Activated CD8-positive, alpha-beta T cell treated with anti-CD3 and anti-CD28 coated beads, Interleukin-2, amount 10 ng/mL, durations not matched to agents 7 days and 5 days (primary cell): ENCODE measurements at regions not wholly inside any gene's neighbourhood (a gene's known extent, or its start where the extent isn't known, plus 50 kb on each side); places are given as distances from the start of the nearest gene placed in this dataset.
"Not testable (repeated sequence)": the region's sequence is repeated elsewhere in the genome, so short reads cannot be mapped to it uniquely, and the experiment has no call there.

Experiments used
- ATAC-seq: fragments of 150-1000 bp; cut with Tn5 transposase; one replicate; pipeline ENCODE4 v1.10.0; 2021; ENCODE audit warnings: moderate library complexity
- CTCF ChIA-PET: fragments of 350-600 bp; sonication (Branson Sonifier 250); formaldehyde crosslinking; loops from one replicate; lab custom pipeline; 2021; ENCODE audit warnings: antibody characterized with exemption; lab: Charles Lee
- POLR2A ChIA-PET: fragments of 350-600 bp; sonication (Branson Sonifier 250); formaldehyde crosslinking; loops from one replicate; lab custom pipeline; 2021; ENCODE audit warnings: antibody characterized with exemption; lab: Charles Lee
- DNase-seq: peaks from one replicate; pipeline ENCODE4 v3.0.0-alpha.2; 2020
- H3K27ac Mint-ChIP-seq: one replicate; pipeline ENCODE4 v1.8.0; 2021; ENCODE audit warnings: mild to moderate bottlenecking, mixed read lengths
- H3K27me3 Mint-ChIP-seq: one replicate; pipeline ENCODE4 v1.8.0; 2021; ENCODE audit warnings: low read depth, mixed read lengths
- H3K36me3 Mint-ChIP-seq: one replicate; pipeline ENCODE4 v1.8.0; 2021; ENCODE audit warnings: low read depth, mixed read lengths
- H3K4me1 Mint-ChIP-seq: one replicate; pipeline ENCODE4 v1.8.0; 2021; ENCODE audit warnings: low read depth, mixed read lengths
- H3K4me3 Mint-ChIP-seq: one replicate; pipeline ENCODE4 v1.8.0; 2021; ENCODE audit warnings: mild to moderate bottlenecking, mixed read lengths
- H3K9me3 Mint-ChIP-seq: one replicate; pipeline ENCODE4 v1.8.0; 2022; ENCODE audit warnings: mixed read lengths; ENCODE audit not compliant: insufficient read depth

GRCh38 chr4:1544435-1544834 lies 138.2 kb upstream of the NKX1-1 start:
- H3K9me3 Mint-ChIP-seq, H3K4me3 Mint-ChIP-seq, H3K36me3 Mint-ChIP-seq, CTCF ChIA-PET, POLR2A ChIA-PET, H3K4me1 Mint-ChIP-seq, DNase-seq, H3K27me3 Mint-ChIP-seq, ATAC-seq, H3K27ac Mint-ChIP-seq: not testable (repeated sequence)

GRCh38 chr4:1543976-1544375 lies 137.7 kb upstream of the NKX1-1 start:
- Mint-ChIP-seq H3K27me3 (no peaks in the 10 kb centered on the region), H3K36me3 (no peaks in the 10 kb centered on the region), H3K9me3 (no peaks in the 10 kb centered on the region), H3K4me3 (no peak overlapping the region), H3K27ac (no peak overlapping the region), H3K4me1 (peaks cover 4% of the 10 kb centered on the region)
- ChIA-PET CTCF (no interaction called here), POLR2A (no interaction called here)
- DNase-seq = no peak
- no peak for ATAC-seq

GRCh38 chr4:1543561-1543960 lies 137.3 kb upstream of the NKX1-1 start:
- Mint-ChIP-seq H3K4me1 (peaks cover 4% of the 10 kb centered on the region), H3K9me3 (no peaks in the 10 kb centered on the region), H3K27me3 (no peaks in the 10 kb centered on the region), H3K36me3 (no peaks in the 10 kb centered on the region), H3K4me3 (no peak overlapping the region), H3K27ac (no peak overlapping the region)
- POLR2A ChIA-PET = no interaction called here
- CTCF ChIA-PET = no interaction called here
- DNase-seq (no peak), ATAC-seq (no peak)

- Mint-ChIP-seq H3K27me3 (no peaks in the 10 kb centered on the region), H3K4me3 (no peak overlapping the region), H3K36me3 (no peaks in the 10 kb centered on the region), H3K9me3 (no peaks in the 10 kb centered on the region), H3K4me1 (peaks cover 4% of the 10 kb centered on the region), H3K27ac (no peak overlapping the region)
- no peak for DNase-seq
- CTCF ChIA-PET = no interaction called here
- no peak for ATAC-seq
- POLR2A ChIA-PET = no interaction called here
Observed at GRCh38 chr4:1542516-1543320, 136.5 kb upstream of the NKX1-1 start.

GRCh38 chr4:1542226-1542490 lies 135.9 kb upstream of the NKX1-1 start:
- Mint-ChIP-seq H3K27me3 (no peaks in the 10 kb centered on the region), H3K4me3 (no peak overlapping the region), H3K36me3 (no peaks in the 10 kb centered on the region), H3K9me3 (no peaks in the 10 kb centered on the region), H3K4me1 (peaks cover 4% of the 10 kb centered on the region), H3K27ac (no peak overlapping the region)
- POLR2A ChIA-PET = no interaction called here
- no peak for DNase-seq
- ATAC-seq = no peak
- CTCF ChIA-PET = no interaction called here

- Mint-ChIP-seq H3K4me3 (no peak overlapping the region), H3K36me3 (no peaks in the 10 kb centered on the region), H3K27ac (no peak overlapping the region), H3K9me3 (no peaks in the 10 kb centered on the region), H3K4me1 (peaks cover 4% of the 10 kb centered on the region), H3K27me3 (no peaks in the 10 kb centered on the region)
- CTCF ChIA-PET = no interaction called here
- POLR2A ChIA-PET = no interaction called here
- ATAC-seq (no peak), DNase-seq (no peak)
Observed at GRCh38 chr4:1541449-1542225, 135.4 kb upstream of the NKX1-1 start.

GRCh38 chr4:1540601-1541375 lies 134.5 kb upstream of the NKX1-1 start:
- DNase-seq = no peak
- POLR2A ChIA-PET = no interaction called here
- peak; percentile 15 for ATAC-seq
- CTCF ChIA-PET = no interaction called here
- Mint-ChIP-seq H3K9me3 (no peaks in the 10 kb centered on the region), H3K36me3 (no peaks in the 10 kb centered on the region), H3K4me3 (no peak overlapping the region), H3K4me1 (peaks cover 4% of the 10 kb centered on the region), H3K27ac (no peak overlapping the region), H3K27me3 (no peaks in the 10 kb centered on the region)

GRCh38 chr4:1539859-1540600 lies 133.8 kb upstream of the NKX1-1 start:
- H3K36me3 Mint-ChIP-seq = no peaks in the 10 kb centered on the region
- H3K4me1 Mint-ChIP-seq = peaks cover 4% of the 10 kb centered on the region
- no peak overlapping the region for H3K4me3 Mint-ChIP-seq
- no peaks in the 10 kb centered on the region for H3K27me3 Mint-ChIP-seq
- H3K9me3 Mint-ChIP-seq = no peaks in the 10 kb centered on the region
- DNase-seq (no peak), ATAC-seq (no peak)
- CTCF ChIA-PET = no interaction called here
- H3K27ac Mint-ChIP-seq = no peak overlapping the region
- POLR2A ChIA-PET = no interaction called here

- Mint-ChIP-seq H3K27me3 (no peaks in the 10 kb centered on the region), H3K36me3 (no peaks in the 10 kb centered on the region), H3K4me1 (no peaks in the 10 kb centered on the region), H3K9me3 (no peaks in the 10 kb centered on the region), H3K4me3 (no peak overlapping the region), H3K27ac (no peak overlapping the region)
- ATAC-seq = no peak
- ChIA-PET POLR2A (no interaction called here), CTCF (no interaction called here)
- DNase-seq = no peak
Observed at GRCh38 chr4:1538941-1539772, 132.9 kb upstream of the NKX1-1 start.

- no peak overlapping the region for H3K27ac Mint-ChIP-seq
- H3K4me1 Mint-ChIP-seq = no peaks in the 10 kb centered on the region
- H3K4me3 Mint-ChIP-seq = no peak overlapping the region
- H3K27me3 Mint-ChIP-seq = no peaks in the 10 kb centered on the region
- ChIA-PET CTCF (no interaction called here), POLR2A (no interaction called here)
- ATAC-seq (no peak), DNase-seq (no peak)
- no peaks in the 10 kb centered on the region for H3K36me3 Mint-ChIP-seq
- H3K9me3 Mint-ChIP-seq = no peaks in the 10 kb centered on the region
Observed at GRCh38 chr4:1538096-1538410, 131.8 kb upstream of the NKX1-1 start.

GRCh38 chr4:1537410-1538095 lies 131.3 kb upstream of the NKX1-1 start:
- CTCF ChIA-PET = no interaction called here
- Mint-ChIP-seq H3K4me1 (no peaks in the 10 kb centered on the region), H3K27ac (no peak overlapping the region), H3K36me3 (no peaks in the 10 kb centered on the region), H3K27me3 (no peaks in the 10 kb centered on the region), H3K9me3 (no peaks in the 10 kb centered on the region), H3K4me3 (no peak overlapping the region)
- DNase-seq (no peak), ATAC-seq (no peak)
- POLR2A ChIA-PET = no interaction called here
